Liver (tissue), 8 donors: ENCODE measurements at regions not wholly inside any gene's neighbourhood (a gene's known extent, or its start where the extent isn't known, plus 50 kb on each side); places are given as distances from the start of the nearest gene placed in this dataset.

Experiments
- DNase-seq: peaks from one replicate; pipeline ENCODE4 v3.0.0-alpha.2; 2017; ENCODE audit warnings: low spot score
- H3K27ac ChIP-seq, 2 donors: one replicate each; pipeline ENCODE4 v1.7.0; 2013; ENCODE audit warnings: inconsistent platforms in 2 of 2, low read length in 2 of 2, control low read depth in 1 of 2, low read depth in 1 of 2, mild to moderate bottlenecking in 1 of 2
- H3K27me3 ChIP-seq, 4 donors: one replicate each; pipeline versions ENCODE4 v1.6.1 to v1.7.0; 2013; ENCODE audit warnings: low read length in 3 of 4, inconsistent platforms in 1 of 4, mild to moderate bottlenecking in 1 of 4, moderate library complexity in 1 of 4; ENCODE audit not compliant: control insufficient read depth in 4 of 4, insufficient read depth in 4 of 4
- H3K36me3 ChIP-seq, 4 donors: one replicate each; pipeline versions ENCODE4 v1.6.1 to v1.7.0; 2013; ENCODE audit warnings: low read length in 3 of 4, mild to moderate bottlenecking in 3 of 4, low read depth in 1 of 4, moderate library complexity in 1 of 4; ENCODE audit not compliant: control insufficient read depth in 4 of 4, insufficient read depth in 3 of 4
- H3K4me1 ChIP-seq, 4 donors: one replicate each; pipeline versions ENCODE4 v1.6.1 to v1.7.0; 2013; ENCODE audit warnings: low read length in 3 of 4, mild to moderate bottlenecking in 3 of 4, moderate library complexity in 1 of 4; ENCODE audit not compliant: control insufficient read depth in 4 of 4, insufficient read depth in 4 of 4
- H3K4me3 ChIP-seq, 3 donors: one replicate each; pipeline versions ENCODE4 v1.6.1 to v1.7.0; 2013; ENCODE audit warnings: low read length in 3 of 3, control low read depth in 1 of 3, low read depth in 1 of 3, mild to moderate bottlenecking in 1 of 3
- H3K9ac ChIP-seq, 2 donors: one replicate each; pipeline ENCODE4 v1.7.0; 2013; ENCODE audit warnings: low read length in 2 of 2, mild to moderate bottlenecking in 2 of 2, moderate library complexity in 2 of 2, control low read depth in 1 of 2, low read depth in 1 of 2
- H3K9me3 ChIP-seq, 4 donors: one replicate each; pipeline versions ENCODE4 v1.6.1 to v1.7.0; 2013; ENCODE audit warnings: low read length in 3 of 4; ENCODE audit not compliant: control insufficient read depth in 4 of 4
- EGR1 ChIP-seq, 2 donors: IDR thresholded peaks; 2 replicates each; pipeline ENCODE4 v1.6.1; 2016 to 2018; ENCODE audit warnings: antibody characterized with exemption in 2 of 2, low read depth in 2 of 2
- FOXA1 ChIP-seq: IDR thresholded peaks from 2 replicates; pipeline ENCODE4 v1.6.1; 2016; ENCODE audit warnings: antibody characterized with exemption
- FOXA2 ChIP-seq: IDR thresholded peaks from 2 replicates; pipeline ENCODE4 v1.6.1; 2016; ENCODE audit warnings: antibody characterized with exemption
- GABPA ChIP-seq, 2 donors: IDR thresholded peaks in 1 of 2; conservative IDR thresholded peaks in 1 of 2; 2 replicates each; pipeline ENCODE4 v1.6.1; 2016; ENCODE audit warnings: antibody characterized with exemption in 2 of 2, mild to moderate bottlenecking in 1 of 2, moderate library complexity in 1 of 2
- HNF4A ChIP-seq, 2 donors: conservative IDR thresholded peaks; 2 replicates each; pipeline ENCODE4 v1.6.1; 2016; ENCODE audit warnings: antibody characterized with exemption in 2 of 2, mild to moderate bottlenecking in 2 of 2
- HNF4G ChIP-seq: IDR thresholded peaks from 2 replicates; pipeline ENCODE4 v1.6.1; 2016; ENCODE audit warnings: antibody characterized with exemption
- JUND ChIP-seq, 2 donors: IDR thresholded peaks; 2 replicates each; pipeline ENCODE4 v1.6.1; 2016; ENCODE audit warnings: antibody characterized with exemption in 2 of 2
- NR2F2 ChIP-seq: IDR thresholded peaks from 2 replicates; pipeline ENCODE4 v1.6.1; 2016; ENCODE audit warnings: antibody characterized with exemption
- RAD21 ChIP-seq, 2 donors: IDR thresholded peaks; 2 replicates each; pipeline ENCODE4 v1.6.1; 2016; ENCODE audit warnings: antibody characterized with exemption in 2 of 2, mild to moderate bottlenecking in 2 of 2
- RXRA ChIP-seq, 2 donors: IDR thresholded peaks; 2 replicates each; pipeline ENCODE4 v1.6.1; 2017 to 2018; ENCODE audit warnings: antibody characterized with exemption in 2 of 2, mild to moderate bottlenecking in 1 of 2
- SP1 ChIP-seq: IDR thresholded peaks from 2 replicates; pipeline ENCODE4 v1.6.1; 2018; ENCODE audit warnings: antibody characterized with exemption, mild to moderate bottlenecking
- TAF1 ChIP-seq: conservative IDR thresholded peaks from 2 replicates; pipeline ENCODE4 v1.6.1; 2016; ENCODE audit warnings: antibody characterized with exemption, mild to moderate bottlenecking
- YY1 ChIP-seq: IDR thresholded peaks from 2 replicates; pipeline ENCODE4 v1.6.1; 2016; ENCODE audit warnings: antibody characterized with exemption, mild to moderate bottlenecking
- WGBS: extraction: QIAGEN DNeasy Blood & Tissue Kit; methylation state at CpG from one replicate; pipeline ENCODE4 v1.1.7; 2013; 5-methylcytosine and 5-hydroxymethylcytosine counted together
- TF ChIP-seq, protein P1 (sequence below): IDR thresholded peaks from 2 replicates; pipeline ENCODE4 v1.6.1; 2016; ENCODE audit warnings: antibody characterized with exemption
- TF ChIP-seq, protein P2 (sequence below): IDR thresholded peaks from 2 replicates; pipeline ENCODE4 v1.6.1; 2016; ENCODE audit warnings: antibody characterized with exemption
- TF ChIP-seq, protein P3 (sequence below): IDR thresholded peaks from 2 replicates; pipeline ENCODE4 v1.6.1; 2016; ENCODE audit warnings: antibody characterized with exemption, mild to moderate bottlenecking
- TF ChIP-seq, protein P4 (sequence below): fragments of 150-350 bp; IDR thresholded peaks from 2 replicates; pipeline ENCODE4 v1.5.1; 2017; ENCODE audit warnings: improper control_type of control experiment, low read depth, low read length; ENCODE audit not compliant: missing input control
- TF ChIP-seq, protein P5 (sequence below): IDR thresholded peaks from 2 replicates; pipeline ENCODE4 v1.6.1; 2016; ENCODE audit warnings: antibody characterized with exemption
- donor health status: healthy.
- donor health status: healthy.
- donor health status: healthy.
- donor health status: healthy.
- donor health status: healthy.

DNA sequence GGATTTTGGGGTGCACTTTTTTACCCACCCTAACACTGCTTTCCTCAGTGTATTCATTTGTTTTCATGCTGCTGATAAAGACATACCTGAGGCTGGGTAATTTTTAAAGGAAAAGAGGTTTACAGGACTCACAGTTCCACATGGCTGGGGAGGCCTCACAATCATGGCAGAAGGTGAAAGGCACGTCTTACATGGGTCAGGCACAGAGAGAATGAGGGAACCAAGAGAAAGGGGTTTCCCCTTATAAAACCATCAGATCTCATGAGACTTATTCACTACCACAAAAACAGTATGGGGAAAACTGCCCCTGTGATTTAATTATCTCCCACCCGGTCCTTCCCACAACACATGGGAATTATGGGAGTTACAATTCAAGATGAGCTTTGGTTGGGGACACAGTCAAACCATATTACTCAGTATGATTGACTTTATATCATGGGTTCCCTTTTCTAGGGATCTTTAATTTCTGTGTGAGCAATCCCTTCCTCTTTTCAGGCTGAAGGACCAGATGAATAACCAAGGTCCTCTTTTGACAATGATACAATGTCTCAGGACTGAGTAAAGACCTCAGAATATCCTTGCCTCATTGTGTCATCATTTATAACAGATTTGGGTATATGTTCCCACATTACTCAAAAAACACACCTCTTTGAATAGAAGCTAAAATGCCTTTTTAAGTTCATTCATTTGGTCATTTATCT lies 100.1 kb upstream of the TRIB2 start:
- 87% methylated on average over 2 of the region's 2 CpGs for WGBS
- H3K9me3 ChIP-seq = peaks cover 0 to 3% (median 0%) of the 10 kb centered on the region in 4 donors
- H3K4me3 ChIP-seq = no peak overlapping the region
- H3K27me3 ChIP-seq = no peaks in the 10 kb centered on the region
- H3K36me3 ChIP-seq = no peaks in the 10 kb centered on the region
- H3K4me1 ChIP-seq = no peaks in the 10 kb centered on the region
- H3K9ac ChIP-seq = no peak overlapping the region
- no peak for DNase-seq
- H3K27ac ChIP-seq = no peak overlapping the region
- TF ChIP-seq NR2F2 = no peak
- TF ChIP-seq, protein P1, sequence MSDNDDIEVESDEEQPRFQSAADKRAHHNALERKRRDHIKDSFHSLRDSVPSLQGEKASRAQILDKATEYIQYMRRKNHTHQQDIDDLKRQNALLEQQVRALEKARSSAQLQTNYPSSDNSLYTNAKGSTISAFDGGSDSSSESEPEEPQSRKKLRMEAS = no peak

DNA sequence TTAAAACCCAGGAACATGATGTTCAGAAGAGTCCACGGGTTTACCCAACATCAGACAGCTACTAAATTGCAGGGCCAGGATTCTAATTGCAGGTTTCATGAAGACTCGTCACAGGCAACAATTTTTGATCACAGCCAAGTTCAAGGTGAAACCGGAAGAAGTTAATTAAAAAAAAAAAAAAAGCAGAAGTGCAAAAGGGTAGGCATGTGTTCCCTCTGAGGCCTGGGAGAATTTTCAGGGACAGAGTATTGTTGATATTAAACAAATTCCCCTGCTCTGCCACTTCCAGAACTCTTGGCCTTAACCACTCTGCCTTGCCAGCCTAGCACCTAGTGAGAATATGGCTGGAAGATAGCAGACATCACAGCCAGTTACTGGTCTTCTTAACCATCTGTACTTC lies 99.4 kb upstream of the TRIB2 start:
- DNase-seq = no peak
- Histone ChIP-seq H3K27me3 (no peaks in the 10 kb centered on the region), H3K27ac (no peak overlapping the region), H3K4me1 (no peaks in the 10 kb centered on the region), H3K9ac (no peak overlapping the region), H3K36me3 (no peaks in the 10 kb centered on the region), H3K9me3 (peaks cover 0 to 3% (median 0%) of the 10 kb centered on the region in 4 donors), H3K4me3 (no peak overlapping the region)
- WGBS = 84% methylated on average over 3 of the region's 3 CpGs
- no peak for TF ChIP-seq EGR1 (IDR thresholded peaks at IDR 0.05; ENCODE audit: low read depth in 2 of 2)
- no peak for TF ChIP-seq SP1
- TF ChIP-seq FOXA1 = no peak
- TF ChIP-seq NR2F2 = no peak
- no peak for TF ChIP-seq FOXA2
- no peak for TF ChIP-seq GABPA (IDR thresholded peaks at IDR 0.05 in 1 of 2, conservative IDR thresholded peaks at IDR 0.05 in 1 of 2)
- TF ChIP-seq RXRA (IDR thresholded peaks at IDR 0.05) = no peak
- TF ChIP-seq, protein P1 = no peak
- TF ChIP-seq TAF1 = no peak
- no peak for TF ChIP-seq HNF4G
- TF ChIP-seq, protein P2, sequence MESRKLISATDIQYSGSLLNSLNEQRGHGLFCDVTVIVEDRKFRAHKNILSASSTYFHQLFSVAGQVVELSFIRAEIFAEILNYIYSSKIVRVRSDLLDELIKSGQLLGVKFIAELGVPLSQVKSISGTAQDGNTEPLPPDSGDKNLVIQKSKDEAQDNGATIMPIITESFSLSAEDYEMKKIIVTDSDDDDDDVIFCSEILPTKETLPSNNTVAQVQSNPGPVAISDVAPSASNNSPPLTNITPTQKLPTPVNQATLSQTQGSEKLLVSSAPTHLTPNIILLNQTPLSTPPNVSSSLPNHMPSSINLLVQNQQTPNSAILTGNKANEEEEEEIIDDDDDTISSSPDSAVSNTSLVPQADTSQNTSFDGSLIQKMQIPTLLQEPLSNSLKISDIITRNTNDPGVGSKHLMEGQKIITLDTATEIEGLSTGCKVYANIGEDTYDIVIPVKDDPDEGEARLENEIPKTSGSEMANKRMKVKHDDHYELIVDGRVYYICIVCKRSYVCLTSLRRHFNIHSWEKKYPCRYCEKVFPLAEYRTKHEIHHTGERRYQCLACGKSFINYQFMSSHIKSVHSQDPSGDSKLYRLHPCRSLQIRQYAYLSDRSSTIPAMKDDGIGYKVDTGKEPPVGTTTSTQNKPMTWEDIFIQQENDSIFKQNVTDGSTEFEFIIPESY = no peak
- TF ChIP-seq, protein P3, sequence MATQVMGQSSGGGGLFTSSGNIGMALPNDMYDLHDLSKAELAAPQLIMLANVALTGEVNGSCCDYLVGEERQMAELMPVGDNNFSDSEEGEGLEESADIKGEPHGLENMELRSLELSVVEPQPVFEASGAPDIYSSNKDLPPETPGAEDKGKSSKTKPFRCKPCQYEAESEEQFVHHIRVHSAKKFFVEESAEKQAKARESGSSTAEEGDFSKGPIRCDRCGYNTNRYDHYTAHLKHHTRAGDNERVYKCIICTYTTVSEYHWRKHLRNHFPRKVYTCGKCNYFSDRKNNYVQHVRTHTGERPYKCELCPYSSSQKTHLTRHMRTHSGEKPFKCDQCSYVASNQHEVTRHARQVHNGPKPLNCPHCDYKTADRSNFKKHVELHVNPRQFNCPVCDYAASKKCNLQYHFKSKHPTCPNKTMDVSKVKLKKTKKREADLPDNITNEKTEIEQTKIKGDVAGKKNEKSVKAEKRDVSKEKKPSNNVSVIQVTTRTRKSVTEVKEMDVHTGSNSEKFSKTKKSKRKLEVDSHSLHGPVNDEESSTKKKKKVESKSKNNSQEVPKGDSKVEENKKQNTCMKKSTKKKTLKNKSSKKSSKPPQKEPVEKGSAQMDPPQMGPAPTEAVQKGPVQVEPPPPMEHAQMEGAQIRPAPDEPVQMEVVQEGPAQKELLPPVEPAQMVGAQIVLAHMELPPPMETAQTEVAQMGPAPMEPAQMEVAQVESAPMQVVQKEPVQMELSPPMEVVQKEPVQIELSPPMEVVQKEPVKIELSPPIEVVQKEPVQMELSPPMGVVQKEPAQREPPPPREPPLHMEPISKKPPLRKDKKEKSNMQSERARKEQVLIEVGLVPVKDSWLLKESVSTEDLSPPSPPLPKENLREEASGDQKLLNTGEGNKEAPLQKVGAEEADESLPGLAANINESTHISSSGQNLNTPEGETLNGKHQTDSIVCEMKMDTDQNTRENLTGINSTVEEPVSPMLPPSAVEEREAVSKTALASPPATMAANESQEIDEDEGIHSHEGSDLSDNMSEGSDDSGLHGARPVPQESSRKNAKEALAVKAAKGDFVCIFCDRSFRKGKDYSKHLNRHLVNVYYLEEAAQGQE = no peak
- no peak for TF ChIP-seq YY1
- TF ChIP-seq JUND (IDR thresholded peaks at IDR 0.05) = no peak
- TF ChIP-seq RAD21 (IDR thresholded peaks at IDR 0.05) = no peak
- TF ChIP-seq, protein P4, sequence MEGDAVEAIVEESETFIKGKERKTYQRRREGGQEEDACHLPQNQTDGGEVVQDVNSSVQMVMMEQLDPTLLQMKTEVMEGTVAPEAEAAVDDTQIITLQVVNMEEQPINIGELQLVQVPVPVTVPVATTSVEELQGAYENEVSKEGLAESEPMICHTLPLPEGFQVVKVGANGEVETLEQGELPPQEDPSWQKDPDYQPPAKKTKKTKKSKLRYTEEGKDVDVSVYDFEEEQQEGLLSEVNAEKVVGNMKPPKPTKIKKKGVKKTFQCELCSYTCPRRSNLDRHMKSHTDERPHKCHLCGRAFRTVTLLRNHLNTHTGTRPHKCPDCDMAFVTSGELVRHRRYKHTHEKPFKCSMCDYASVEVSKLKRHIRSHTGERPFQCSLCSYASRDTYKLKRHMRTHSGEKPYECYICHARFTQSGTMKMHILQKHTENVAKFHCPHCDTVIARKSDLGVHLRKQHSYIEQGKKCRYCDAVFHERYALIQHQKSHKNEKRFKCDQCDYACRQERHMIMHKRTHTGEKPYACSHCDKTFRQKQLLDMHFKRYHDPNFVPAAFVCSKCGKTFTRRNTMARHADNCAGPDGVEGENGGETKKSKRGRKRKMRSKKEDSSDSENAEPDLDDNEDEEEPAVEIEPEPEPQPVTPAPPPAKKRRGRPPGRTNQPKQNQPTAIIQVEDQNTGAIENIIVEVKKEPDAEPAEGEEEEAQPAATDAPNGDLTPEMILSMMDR = no peak
- TF ChIP-seq HNF4A (conservative IDR thresholded peaks at IDR 0.05) = no peak
- TF ChIP-seq, protein P5, sequence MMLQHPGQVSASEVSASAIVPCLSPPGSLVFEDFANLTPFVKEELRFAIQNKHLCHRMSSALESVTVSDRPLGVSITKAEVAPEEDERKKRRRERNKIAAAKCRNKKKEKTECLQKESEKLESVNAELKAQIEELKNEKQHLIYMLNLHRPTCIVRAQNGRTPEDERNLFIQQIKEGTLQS = no peak
